ENCODE measurements at regions not wholly inside any gene's neighbourhood (a gene's known extent, or its start where the extent isn't known, plus 50 kb on each side); places are given as distances from the start of the nearest gene placed in this dataset.

DNA sequence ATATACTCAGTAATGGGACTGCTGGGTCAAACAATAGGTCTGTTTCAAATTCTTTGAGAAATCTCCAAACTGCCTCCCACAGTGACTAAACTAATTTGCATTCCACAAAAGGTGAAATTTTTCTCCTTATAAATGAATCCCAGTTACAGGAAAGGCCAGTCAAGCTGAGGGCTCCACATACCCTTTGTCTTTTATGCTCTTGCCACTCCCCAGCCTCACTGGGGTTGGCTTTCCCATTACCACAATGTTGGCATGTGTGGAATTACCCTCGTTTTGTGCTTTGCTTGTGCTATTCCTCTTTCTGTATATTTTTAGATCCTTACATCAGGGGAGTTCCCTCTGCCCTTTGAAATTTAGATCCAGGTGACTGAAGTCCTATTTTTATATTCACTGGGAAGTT, 220.2 kb upstream of the LCORL start:
- no peak for TF ChIP-seq EZH2phosphoT487 (IDR thresholded peaks at IDR 0.05; ENCODE audit: borderline replicate concordance, low read length)
- TF ChIP-seq, protein P1, sequence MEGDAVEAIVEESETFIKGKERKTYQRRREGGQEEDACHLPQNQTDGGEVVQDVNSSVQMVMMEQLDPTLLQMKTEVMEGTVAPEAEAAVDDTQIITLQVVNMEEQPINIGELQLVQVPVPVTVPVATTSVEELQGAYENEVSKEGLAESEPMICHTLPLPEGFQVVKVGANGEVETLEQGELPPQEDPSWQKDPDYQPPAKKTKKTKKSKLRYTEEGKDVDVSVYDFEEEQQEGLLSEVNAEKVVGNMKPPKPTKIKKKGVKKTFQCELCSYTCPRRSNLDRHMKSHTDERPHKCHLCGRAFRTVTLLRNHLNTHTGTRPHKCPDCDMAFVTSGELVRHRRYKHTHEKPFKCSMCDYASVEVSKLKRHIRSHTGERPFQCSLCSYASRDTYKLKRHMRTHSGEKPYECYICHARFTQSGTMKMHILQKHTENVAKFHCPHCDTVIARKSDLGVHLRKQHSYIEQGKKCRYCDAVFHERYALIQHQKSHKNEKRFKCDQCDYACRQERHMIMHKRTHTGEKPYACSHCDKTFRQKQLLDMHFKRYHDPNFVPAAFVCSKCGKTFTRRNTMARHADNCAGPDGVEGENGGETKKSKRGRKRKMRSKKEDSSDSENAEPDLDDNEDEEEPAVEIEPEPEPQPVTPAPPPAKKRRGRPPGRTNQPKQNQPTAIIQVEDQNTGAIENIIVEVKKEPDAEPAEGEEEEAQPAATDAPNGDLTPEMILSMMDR (IDR thresholded peaks at IDR 0.05; ENCODE audit: low read depth, low read length, poor library complexity, severe bottlenecking) = no peak

All from DOHH2 (cell line).